OCI-LY7 (cell line): ENCODE measurements at regions not wholly inside any gene's neighbourhood (a gene's known extent, or its start where the extent isn't known, plus 50 kb on each side); places are given as distances from the start of the nearest gene placed in this dataset.

Source experiments
- BruUV-seq: library from RNA; stranded (reverse); fragments of 400-500 nt; replicated peaks from 2 replicates; lab custom pipeline; 2021; lab: Mats Ljungman, UMichigan
- CTCF ChIA-PET: fragments of 300-600 bp; sonication (Branson Sonifier 250); formaldehyde crosslinking; loops from one replicate; lab custom pipeline; 2022; ENCODE audit warnings: antibody characterized with exemption; ENCODE audit not compliant: unreplicated experiment; lab: Charles Lee
- POLR2A ChIA-PET: fragments of 300-600 bp; sonication (Branson Sonifier 250); formaldehyde crosslinking; loops from one replicate; lab custom pipeline; 2022; ENCODE audit warnings: antibody characterized with exemption; lab: Charles Lee
- DNase-seq: peaks from one replicate; pipeline ENCODE4 v3.0.0-alpha.2; 2015; ENCODE audit warnings: low spot score
- H2AFZ ChIP-seq: fragments of 200-600 bp; sonication (generic), shearing (Covaris generic); 2 replicates; pipeline ENCODE4 v1.6.1; 2014; ENCODE audit warnings: mild to moderate bottlenecking, antibody characterized with exemption, low read length, moderate library complexity
- H3K27ac ChIP-seq: fragments of 200-600 bp; sonication (generic); 2 replicates; pipeline ENCODE4 v1.5.1; 2014; ENCODE audit warnings: mixed run types, low read depth, mild to moderate bottlenecking, moderate library complexity, low read length, inconsistent platforms; ENCODE audit not compliant: poor library complexity, severe bottlenecking
- H3K36me3 ChIP-seq: fragments of 200-600 bp; sonication (generic); 2 replicates; pipeline ENCODE4 v1.6.1; 2014; ENCODE audit warnings: mild to moderate bottlenecking, antibody characterized with exemption, low read length, moderate library complexity, mixed read lengths; ENCODE audit not compliant: insufficient read depth
- H3K4me1 ChIP-seq: fragments of 200-600 bp; sonication (generic); 2 replicates; pipeline ENCODE4 v1.5.1; 2014; ENCODE audit warnings: mild to moderate bottlenecking, low read length; ENCODE audit not compliant: insufficient read depth, poor library complexity, severe bottlenecking
- H3K4me2 ChIP-seq: fragments of 200-600 bp; sonication (generic); 2 replicates; pipeline ENCODE4 v1.6.1; 2014; ENCODE audit warnings: mild to moderate bottlenecking, low read length
- H3K4me3 ChIP-seq: fragments of 200-600 bp; sonication (generic); 2 replicates; pipeline ENCODE4 v1.5.1; 2014; ENCODE audit warnings: mild to moderate bottlenecking, low read depth, low read length; ENCODE audit not compliant: poor library complexity, severe bottlenecking
- H3K79me2 ChIP-seq: fragments of 200-600 bp; sonication (generic); 2 replicates; pipeline ENCODE4 v1.6.1; 2016; ENCODE audit warnings: low read depth, mild to moderate bottlenecking, low read length, moderate library complexity, mixed read lengths; ENCODE audit not compliant: insufficient read depth
- H3K9me2 ChIP-seq: fragments of 200-600 bp; sonication (generic); 2 replicates; pipeline ENCODE4 v1.6.1; 2016; ENCODE audit warnings: mild to moderate bottlenecking, low read length, mixed read lengths; ENCODE audit not compliant: insufficient read depth
- H3K9me3 ChIP-seq: fragments of 200-600 bp; sonication (generic); 2 replicates; pipeline ENCODE4 v1.6.1; 2014; ENCODE audit warnings: mild to moderate bottlenecking, mixed run types, low read length, mixed read lengths
- H4K20me1 ChIP-seq: fragments of 200-600 bp; sonication (generic); 2 replicates; pipeline ENCODE4 v1.6.1; 2014; ENCODE audit warnings: mild to moderate bottlenecking, antibody characterized with exemption, low read length, moderate library complexity, mixed read lengths; ENCODE audit not compliant: insufficient read depth
- CTCF ChIP-seq: fragments of 200-600 bp; sonication (generic); conservative IDR thresholded peaks from 2 replicates; pipeline ENCODE4 v1.5.1; 2014; ENCODE audit warnings: mild to moderate bottlenecking, antibody characterized with exemption, low read length, moderate library complexity, mixed read lengths
- EZH2phosphoT487 ChIP-seq: fragments of 200-600 bp; sonication (generic); IDR thresholded peaks from 2 replicates; pipeline ENCODE4 v1.6.1; 2018; ENCODE audit warnings: low read depth, borderline replicate concordance, mild to moderate bottlenecking, mixed run types, antibody characterized with exemption, low read length, moderate library complexity, mixed read lengths
- intact Hi-C: fragments of 100-400 bp; cut with micrococcal nuclease; formaldehyde crosslinking; loops from one replicate; pipeline ENCODE4 v1.10.0; 2022; ENCODE audit not compliant: unreplicated experiment

- TF ChIP-seq CTCF, result no peak
- Histone ChIP-seq H3K4me3 (no peak overlapping the region), H3K4me2 (no peak overlapping the region), H3K36me3 (no peaks in the 10 kb centered on the region), H3K9me3 (no peaks in the 10 kb centered on the region), H3K9me2 (no peaks in the 10 kb centered on the region), H3K27ac (no peak overlapping the region), H4K20me1 (no peaks in the 10 kb centered on the region), H3K79me2 (no peaks in the 10 kb centered on the region), H3K4me1 (no peaks in the 10 kb centered on the region), H2AFZ (no peak overlapping the region)
- BruUV-seq, result no TSS peak
- intact Hi-C loops, result no loop called here
- POLR2A ChIA-PET, result no interaction called here
- CTCF ChIA-PET, result no interaction called here
- DNase-seq, result no peak
Measured at GRCh38 chr10:64102916-64103315, 581.7 kb downstream of the REEP3 start.

- no peaks in the 10 kb centered on the region for H3K4me1 ChIP-seq
- H3K36me3 ChIP-seq, result no peaks in the 10 kb centered on the region
- no peaks in the 10 kb centered on the region for H3K9me3 ChIP-seq
- H3K79me2 ChIP-seq, result no peaks in the 10 kb centered on the region
- no TSS peak for BruUV-seq
- H3K4me2 ChIP-seq, result no peak overlapping the region
- no peak overlapping the region for H3K27ac ChIP-seq
- no peak overlapping the region for H3K4me3 ChIP-seq
- H3K9me2 ChIP-seq, result no peaks in the 10 kb centered on the region
- no peaks in the 10 kb centered on the region for H4K20me1 ChIP-seq
- ChIA-PET POLR2A (no interaction called here), CTCF (no interaction called here)
- intact Hi-C loops, result no loop called here
- DNase-seq, result no peak
- H2AFZ ChIP-seq, result no peak overlapping the region
- no peak for TF ChIP-seq EZH2phosphoT487
Measured at GRCh38 chr10:64103750-64104470, 582.7 kb downstream of the REEP3 start.

GRCh38 chr10:64109926-64110495, 588.8 kb downstream of the REEP3 start:
- no peak overlapping the region for H3K4me2 ChIP-seq
- H3K36me3 ChIP-seq, result no peaks in the 10 kb centered on the region
- no peaks in the 10 kb centered on the region for H3K79me2 ChIP-seq
- CTCF ChIA-PET, result no interaction called here
- no peak overlapping the region for H3K4me3 ChIP-seq
- no peak for TF ChIP-seq EZH2phosphoT487
- no peak for TF ChIP-seq CTCF
- no peaks in the 10 kb centered on the region for H3K9me3 ChIP-seq
- no peaks in the 10 kb centered on the region for H4K20me1 ChIP-seq
- intact Hi-C loops, result no loop called here
- POLR2A ChIA-PET, result no interaction called here
- no peak overlapping the region for H3K27ac ChIP-seq
- H3K4me1 ChIP-seq, result no peaks in the 10 kb centered on the region
- DNase-seq, result no peak
- H2AFZ ChIP-seq, result no peak overlapping the region
- H3K9me2 ChIP-seq, result no peaks in the 10 kb centered on the region
- no TSS peak for BruUV-seq
